ENCODE measurements at regions not wholly inside any gene's neighbourhood (a gene's known extent, or its start where the extent isn't known, plus 50 kb on each side); places are given as distances from the start of the nearest gene placed in this dataset.

- Histone ChIP-seq H3K27me3 (ENCODE audit: insufficient read depth, low read depth, severe bottlenecking) (no peaks in the 10 kb centered on the region), H3K4me3 (ENCODE audit: low read depth, low read length) (no peak overlapping the region), H3K9me3 (ENCODE audit: severe bottlenecking) (no peaks in the 10 kb centered on the region), H3K27ac (no peak overlapping the region), H3K36me3 (no peaks in the 10 kb centered on the region)
- DNase-seq, result no peak
- no peak for TF ChIP-seq CTCF (IDR thresholded peaks at IDR 0.05; ENCODE audit: low read depth, low read length)
Observed at GRCh38 chr7:12796397-12797127, 109.1 kb downstream of the ARL4A start.

DNA sequence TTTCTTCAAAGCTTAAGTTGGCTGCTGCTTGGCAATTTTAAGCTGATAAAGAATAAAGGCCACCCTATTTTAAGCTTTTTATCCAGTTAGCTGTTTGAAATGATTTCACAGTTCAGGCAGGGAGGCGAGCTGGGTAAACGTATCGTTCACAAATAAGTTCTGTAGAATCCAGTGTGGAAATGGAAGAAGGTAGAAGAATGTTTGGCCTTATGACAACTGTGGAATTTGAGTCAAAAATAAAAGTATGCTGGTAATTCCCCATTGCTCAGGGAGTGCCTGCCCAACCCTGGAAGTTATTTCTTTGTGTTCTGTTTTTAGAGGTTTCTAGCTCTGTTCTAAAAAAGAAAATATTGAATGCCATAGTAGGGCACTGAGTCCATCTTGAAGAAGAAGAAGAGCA is 113.1 kb downstream of the ARL4A start:
- H3K27me3 ChIP-seq (ENCODE audit: insufficient read depth, low read depth, severe bottlenecking), result no peaks in the 10 kb centered on the region
- no peak overlapping the region for H3K4me3 ChIP-seq (ENCODE audit: low read depth, low read length)
- no peak for TF ChIP-seq CTCF (IDR thresholded peaks at IDR 0.05; ENCODE audit: low read depth, low read length)
- H3K9me3 ChIP-seq (ENCODE audit: severe bottlenecking), result no peaks in the 10 kb centered on the region
- no peak for DNase-seq
- no peaks in the 10 kb centered on the region for H3K36me3 ChIP-seq
- H3K27ac ChIP-seq, result no peak overlapping the region

DNA sequence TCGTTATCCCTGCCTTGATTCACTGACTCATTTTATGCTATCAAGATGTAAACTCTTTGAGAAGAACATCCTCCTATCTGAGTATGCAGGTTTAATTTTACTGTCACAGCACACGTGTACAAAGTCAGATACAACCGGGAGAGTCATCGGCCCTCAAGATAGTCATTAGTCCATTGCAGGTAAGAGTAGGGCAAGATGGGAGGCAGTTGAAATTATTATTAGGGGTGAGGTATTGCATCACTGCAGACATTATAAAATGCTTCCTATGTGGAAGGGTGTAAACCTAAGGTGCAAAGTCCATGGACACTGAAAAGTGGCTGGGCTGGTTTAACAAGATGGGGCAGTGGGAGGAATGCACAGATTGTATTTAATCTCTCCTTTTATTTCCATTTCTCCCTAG is 113.7 kb downstream of the ARL4A start:
- Histone ChIP-seq H3K27ac (no peak overlapping the region), H3K9me3 (ENCODE audit: severe bottlenecking) (no peaks in the 10 kb centered on the region), H3K36me3 (no peaks in the 10 kb centered on the region), H3K4me3 (ENCODE audit: low read depth, low read length) (no peak overlapping the region), H3K27me3 (ENCODE audit: insufficient read depth, low read depth, severe bottlenecking) (no peaks in the 10 kb centered on the region)
- no peak for TF ChIP-seq CTCF (IDR thresholded peaks at IDR 0.05; ENCODE audit: low read depth, low read length)
- DNase-seq, result no peak

GRCh38 chr7:12802070-12802469 is 114.6 kb downstream of the ARL4A start:
- TF ChIP-seq CTCF (IDR thresholded peaks at IDR 0.05; ENCODE audit: low read depth, low read length), result no peak
- Histone ChIP-seq H3K27ac (no peak overlapping the region), H3K36me3 (no peaks in the 10 kb centered on the region), H3K27me3 (ENCODE audit: insufficient read depth, low read depth, severe bottlenecking) (no peaks in the 10 kb centered on the region), H3K4me3 (ENCODE audit: low read depth, low read length) (no peak overlapping the region), H3K9me3 (ENCODE audit: severe bottlenecking) (no peaks in the 10 kb centered on the region)
- no peak for DNase-seq

- Histone ChIP-seq H3K36me3 (no peaks in the 10 kb centered on the region), H3K27ac (no peak overlapping the region)
- no peak for TF ChIP-seq CTCF (IDR thresholded peaks at IDR 0.05; ENCODE audit: low read depth, low read length)
Observed at GRCh38 chr7:12803542-12803941, 116.1 kb downstream of the ARL4A start.

DNA sequence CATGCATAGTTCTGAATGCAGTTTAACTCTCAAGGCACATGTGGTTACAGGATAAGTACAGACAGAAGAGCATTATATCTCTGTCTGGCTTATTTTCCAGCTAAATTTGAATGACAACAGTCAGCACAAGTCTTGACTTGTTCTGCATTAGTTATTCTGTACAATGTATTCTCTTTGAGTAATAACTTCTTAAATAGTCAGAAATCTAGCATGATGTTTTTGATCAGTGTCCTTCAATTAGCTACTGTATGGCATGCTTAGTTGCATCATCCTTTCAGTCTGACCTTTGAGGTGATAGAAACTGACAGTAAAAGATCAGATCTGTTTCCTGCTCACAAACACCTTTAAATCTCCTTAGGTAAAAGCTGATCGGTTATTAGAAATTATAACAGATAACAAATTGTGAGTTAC is 118.1 kb downstream of the ARL4A start:
- H3K4me3 ChIP-seq (ENCODE audit: low read depth, low read length), result no peak overlapping the region
- H3K9me3 ChIP-seq (ENCODE audit: severe bottlenecking), result no peaks in the 10 kb centered on the region
- H3K27me3 ChIP-seq (ENCODE audit: insufficient read depth, low read depth, severe bottlenecking), result no peaks in the 10 kb centered on the region
- TF ChIP-seq CTCF (IDR thresholded peaks at IDR 0.05; ENCODE audit: low read depth, low read length), result no peak
- DNase-seq, result no peak
- H3K27ac ChIP-seq, result peak overlapping the region; percentile 19; the same call in 1 of the 2 replicates
- no peaks in the 10 kb centered on the region for H3K36me3 ChIP-seq

More at GRCh38 chr7:12803542-12803941, 116.1 kb downstream of the ARL4A start:
- no peak for DNase-seq
- Histone ChIP-seq H3K27me3 (ENCODE audit: insufficient read depth, low read depth, severe bottlenecking) (no peaks in the 10 kb centered on the region), H3K9me3 (ENCODE audit: severe bottlenecking) (no peaks in the 10 kb centered on the region), H3K4me3 (ENCODE audit: low read depth, low read length) (no peak overlapping the region)

All from WERI-Rb-1 (cell line).